ENCODE measurements at regions not wholly inside any gene's neighbourhood (a gene's known extent, or its start where the extent isn't known, plus 50 kb on each side); places are given as distances from the start of the nearest gene placed in this dataset.

- H3K4me2 ChIP-seq (ENCODE audit: extremely low read depth, insufficient read depth, low read length), result no peak overlapping the region
- no peaks in the 10 kb centered on the region for H3K9me3 ChIP-seq (ENCODE audit: control insufficient read depth, insufficient read depth, low read depth, low read length)
- no peaks in the 10 kb centered on the region for H4K20me1 ChIP-seq (ENCODE audit: control insufficient read depth, extremely low read depth, insufficient read depth, low read length)
- TF ChIP-seq CTCF (conservative IDR thresholded peaks at IDR 0.05 in 1 of 2, IDR thresholded peaks at IDR 0.05 in 1 of 2; ENCODE audit: low read depth in 1 of 2, low read length in 2 of 2), result no peak
- TF ChIP-seq EZH2 (IDR thresholded peaks at IDR 0.05; ENCODE audit: low read length, missing control alignments), result no peak
- no peak for DNase-seq (ENCODE audit: low read depth in 2 of 2)
- no peaks in the 10 kb centered on the region for H3K79me2 ChIP-seq (ENCODE audit: control insufficient read depth, insufficient read depth, low read length)
- no peaks in the 10 kb centered on the region for H3K4me1 ChIP-seq (ENCODE audit: control insufficient read depth, extremely low read depth, insufficient read depth, low read length)
- H3K27me3 ChIP-seq (ENCODE audit: control insufficient read depth, insufficient read depth, low read length), result no peaks in the 10 kb centered on the region
- no peak overlapping the region for H3K9ac ChIP-seq (ENCODE audit: insufficient read depth, low read length)
- H3K27ac ChIP-seq (ENCODE audit: insufficient read depth, low read length), result no peak overlapping the region
- H2AFZ ChIP-seq (ENCODE audit: low read length), result no peak overlapping the region
- no peaks in the 10 kb centered on the region for H3K36me3 ChIP-seq (ENCODE audit: control insufficient read depth, insufficient read depth, low read length)
- H3K4me3 ChIP-seq (replicated peaks in 1 of 4; ENCODE audit: control extremely low read depth in 1 of 4, insufficient read depth in 1 of 4, low read depth in 3 of 4, low read length in 4 of 4), result no peak overlapping the region
Observed at GRCh38 chr6:21478411-21478810, 115.1 kb upstream of the SOX4 start.

- peak; percentile 57 to 72 for DNase-seq (ENCODE audit: low read depth in 2 of 2)
- peak overlapping the region; percentile 79 for H3K4me2 ChIP-seq (ENCODE audit: extremely low read depth, insufficient read depth, low read length)
- H3K4me1 ChIP-seq (ENCODE audit: control insufficient read depth, extremely low read depth, insufficient read depth, low read length), result no peaks in the 10 kb centered on the region
- no peak overlapping the region for H3K27ac ChIP-seq (ENCODE audit: insufficient read depth, low read length)
- no peak overlapping the region for H3K9ac ChIP-seq (ENCODE audit: insufficient read depth, low read length)
- peak overlapping the region; percentile 10 to 47 (median 20) for H3K4me3 ChIP-seq (replicated peaks in 1 of 4; ENCODE audit: control extremely low read depth in 1 of 4, insufficient read depth in 1 of 4, low read depth in 3 of 4, low read length in 4 of 4)
- H3K79me2 ChIP-seq (ENCODE audit: control insufficient read depth, insufficient read depth, low read length), result no peaks in the 10 kb centered on the region
- no peak for TF ChIP-seq EZH2 (IDR thresholded peaks at IDR 0.05; ENCODE audit: low read length, missing control alignments)
- TF ChIP-seq CTCF (conservative IDR thresholded peaks at IDR 0.05 in 1 of 2, IDR thresholded peaks at IDR 0.05 in 1 of 2; ENCODE audit: low read depth in 1 of 2, low read length in 2 of 2), result no peak
- H2AFZ ChIP-seq (ENCODE audit: low read length), result peak overlapping the region; percentile 47
- no peaks in the 10 kb centered on the region for H4K20me1 ChIP-seq (ENCODE audit: control insufficient read depth, extremely low read depth, insufficient read depth, low read length)
- H3K27me3 ChIP-seq (ENCODE audit: control insufficient read depth, insufficient read depth, low read length), result no peaks in the 10 kb centered on the region
- no peaks in the 10 kb centered on the region for H3K9me3 ChIP-seq (ENCODE audit: control insufficient read depth, insufficient read depth, low read depth, low read length)
- no peaks in the 10 kb centered on the region for H3K36me3 ChIP-seq (ENCODE audit: control insufficient read depth, insufficient read depth, low read length)
Observed at GRCh38 chr6:21478883-21479539, 114.5 kb upstream of the SOX4 start.

GRCh38 chr6:21486115-21486514, 107.4 kb upstream of the SOX4 start:
- Histone ChIP-seq H4K20me1 (ENCODE audit: control insufficient read depth, extremely low read depth, insufficient read depth, low read length) (no peaks in the 10 kb centered on the region), H3K27me3 (ENCODE audit: control insufficient read depth, insufficient read depth, low read length) (no peaks in the 10 kb centered on the region), H3K79me2 (ENCODE audit: control insufficient read depth, insufficient read depth, low read length) (no peaks in the 10 kb centered on the region), H3K4me1 (ENCODE audit: control insufficient read depth, extremely low read depth, insufficient read depth, low read length) (no peaks in the 10 kb centered on the region), H2AFZ (ENCODE audit: low read length) (no peak overlapping the region), H3K9ac (ENCODE audit: insufficient read depth, low read length) (no peak overlapping the region), H3K36me3 (ENCODE audit: control insufficient read depth, insufficient read depth, low read length) (no peaks in the 10 kb centered on the region), H3K4me3 (replicated peaks in 1 of 4; ENCODE audit: control extremely low read depth in 1 of 4, insufficient read depth in 1 of 4, low read depth in 3 of 4, low read length in 4 of 4) (no peak overlapping the region), H3K9me3 (ENCODE audit: control insufficient read depth, insufficient read depth, low read depth, low read length) (no peaks in the 10 kb centered on the region), H3K27ac (ENCODE audit: insufficient read depth, low read length) (no peak overlapping the region), H3K4me2 (ENCODE audit: extremely low read depth, insufficient read depth, low read length) (no peak overlapping the region)
- TF ChIP-seq CTCF (conservative IDR thresholded peaks at IDR 0.05 in 1 of 2, IDR thresholded peaks at IDR 0.05 in 1 of 2; ENCODE audit: low read depth in 1 of 2, low read length in 2 of 2), result no peak
- no peak for TF ChIP-seq EZH2 (IDR thresholded peaks at IDR 0.05; ENCODE audit: low read length, missing control alignments)
- no peak for DNase-seq (ENCODE audit: low read depth in 2 of 2)

Data from fibroblast of lung (primary cell).